AG04450 (cell line): ENCODE measurements at regions not wholly inside any gene's neighbourhood (a gene's known extent, or its start where the extent isn't known, plus 50 kb on each side); places are given as distances from the start of the nearest gene placed in this dataset.

ENCODE experiments used
- CTCF ChIA-PET: fragments of 300-600, 350-600 bp; formaldehyde crosslinking; extraction: SDS; loops from one replicate; lab custom pipeline; 2022; ENCODE audit warnings: antibody characterized with exemption, inconsistent platforms; lab: Charles Lee
- POLR2A ChIA-PET: fragments of 350-600 bp; formaldehyde crosslinking; extraction: SDS; loops from one replicate; lab custom pipeline; 2021; ENCODE audit warnings: antibody characterized with exemption, inconsistent platforms; lab: Yijun Ruan, JAX
- DNase-seq: peaks from one replicate; pipeline ENCODE4 v3.0.0-alpha.2; 2011; ENCODE audit warnings: low read depth, low spot score
- H3K27ac ChIP-seq: one replicate; pipeline ENCODE4 v1.5.1; 2012; ENCODE audit warnings: low read depth, low read length, control low read depth
- H3K27me3 ChIP-seq: one replicate; pipeline ENCODE4 v1.6.0; 2012; ENCODE audit warnings: low read length; ENCODE audit not compliant: control insufficient read depth, insufficient read depth
- H3K4me3 ChIP-seq: 2 replicates; pipeline ENCODE4 v1.5.1; 2011; ENCODE audit warnings: mild to moderate bottlenecking, low read depth, low read length, control low read depth
- H3K9me3 ChIP-seq: 2 replicates; pipeline ENCODE4 v1.5.1; 2012; ENCODE audit warnings: low read length; ENCODE audit not compliant: control insufficient read depth, insufficient read depth
- CTCF ChIP-seq: IDR thresholded peaks from 2 replicates; pipeline ENCODE4 v1.5.1; 2011; ENCODE audit warnings: low read depth, low read length, control low read depth, inconsistent platforms

GRCh38 chr6:71545905-71546304 lies 257.3 kb downstream of the OGFRL1 start:
- ChIA-PET POLR2A (no interaction called here), CTCF (no interaction called here)
- Histone ChIP-seq H3K27ac (no peak overlapping the region), H3K4me3 (no peak overlapping the region), H3K9me3 (no peaks in the 10 kb centered on the region), H3K27me3 (no peaks in the 10 kb centered on the region)
- DNase-seq = no peak
- TF ChIP-seq CTCF = no peak

GRCh38 chr6:71551798-71552197 lies 263.2 kb downstream of the OGFRL1 start:
- H3K4me3 ChIP-seq = no peak overlapping the region
- no peak for TF ChIP-seq CTCF
- POLR2A ChIA-PET = no interaction called here
- no peak for DNase-seq
- H3K9me3 ChIP-seq = peaks cover 8% of the 10 kb centered on the region
- no peak overlapping the region for H3K27ac ChIP-seq
- no peaks in the 10 kb centered on the region for H3K27me3 ChIP-seq
- CTCF ChIA-PET = interaction anchor here (1.3 kb wide), 1 partner anchor 17 kb away, joined by 4 read pairs; no protein-coding TSS in a partner anchor

- Histone ChIP-seq H3K27me3 (no peaks in the 10 kb centered on the region), H3K9me3 (peaks cover 8% of the 10 kb centered on the region), H3K27ac (no peak overlapping the region), H3K4me3 (no peak overlapping the region)
- CTCF ChIA-PET = no interaction called here
- POLR2A ChIA-PET = no interaction called here
- no peak for DNase-seq
- TF ChIP-seq CTCF = no peak
Observed at GRCh38 chr6:71556141-71556540, 267.5 kb downstream of the OGFRL1 start.

GRCh38 chr6:71558974-71559373 lies 270.4 kb downstream of the OGFRL1 start:
- Histone ChIP-seq H3K27ac (no peak overlapping the region), H3K27me3 (no peaks in the 10 kb centered on the region), H3K9me3 (peaks cover 8% of the 10 kb centered on the region), H3K4me3 (no peak overlapping the region)
- CTCF ChIA-PET = interaction anchor here (1.5 kb wide), 1 partner anchor 25 kb away, joined by 4 read pairs; no protein-coding TSS in a partner anchor
- no peak for DNase-seq
- no peak for TF ChIP-seq CTCF
- POLR2A ChIA-PET = no interaction called here

GRCh38 chr6:71567562-71567961 lies 279.0 kb downstream of the OGFRL1 start:
- DNase-seq = no peak
- H3K4me3 ChIP-seq = no peak overlapping the region
- POLR2A ChIA-PET = no interaction called here

More at GRCh38 chr6:71567562-71567961, 279.0 kb downstream of the OGFRL1 start:
- no peaks in the 10 kb centered on the region for H3K9me3 ChIP-seq
- no peak for TF ChIP-seq CTCF
- no peak overlapping the region for H3K27ac ChIP-seq
- H3K27me3 ChIP-seq = no peaks in the 10 kb centered on the region
- CTCF ChIA-PET = no interaction called here
